ENCODE measurements at regions not wholly inside any gene's neighbourhood (a gene's known extent, or its start where the extent isn't known, plus 50 kb on each side); places are given as distances from the start of the nearest gene placed in this dataset.

DNA sequence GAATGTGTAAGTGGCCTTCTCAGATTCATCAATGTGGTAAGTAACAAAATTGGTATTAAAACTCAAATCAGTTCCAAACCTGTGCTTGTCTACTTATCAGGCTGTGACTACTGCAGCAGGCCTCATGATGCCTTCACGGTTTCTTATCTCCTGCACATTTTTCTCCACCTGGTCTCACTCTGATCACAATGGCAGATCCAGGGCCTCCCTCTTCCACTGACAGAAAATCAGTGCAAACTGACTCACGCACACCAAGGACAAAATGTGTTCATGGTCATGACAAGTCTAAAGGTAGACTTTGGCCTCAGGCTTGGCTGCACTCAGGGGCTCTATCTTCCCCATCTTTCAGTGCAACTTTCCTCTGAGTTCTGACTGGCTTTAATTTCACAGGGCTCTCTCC lies 56.7 kb upstream of the ATP1A1 start:
- Histone ChIP-seq H3K4me3 (ENCODE audit: low read length) (no peak overlapping the region), H3K9me3 (ENCODE audit: control insufficient read depth, low read length) (no peaks in the 10 kb centered on the region), H3K27me3 (replicated peaks; ENCODE audit: control insufficient read depth, insufficient read depth, low read length) (no peaks in the 10 kb centered on the region), H3K9ac (ENCODE audit: low read length) (no peak overlapping the region), H3K36me3 (ENCODE audit: control insufficient read depth, insufficient read depth, low read length, severe bottlenecking) (no peaks in the 10 kb centered on the region), H3K4me1 (ENCODE audit: control insufficient read depth, insufficient read depth, low read length) (no peaks in the 10 kb centered on the region)
- DNase-seq (ENCODE audit: low read depth) = no peak

- Histone ChIP-seq H3K4me1 (ENCODE audit: control insufficient read depth, insufficient read depth, low read length) (no peaks in the 10 kb centered on the region), H3K36me3 (ENCODE audit: control insufficient read depth, insufficient read depth, low read length, severe bottlenecking) (no peaks in the 10 kb centered on the region), H3K9me3 (ENCODE audit: control insufficient read depth, low read length) (no peaks in the 10 kb centered on the region), H3K27me3 (replicated peaks; ENCODE audit: control insufficient read depth, insufficient read depth, low read length) (no peaks in the 10 kb centered on the region), H3K4me3 (ENCODE audit: low read length) (no peak overlapping the region), H3K9ac (ENCODE audit: low read length) (no peak overlapping the region)
- no peak for DNase-seq (ENCODE audit: low read depth)
These were observed 54.1 kb upstream of the ATP1A1 start for GRCh38 chr1:116318897-116319296.

- no peak for DNase-seq (ENCODE audit: low read depth)
- H3K9ac ChIP-seq (ENCODE audit: low read length) = no peak overlapping the region
- no peaks in the 10 kb centered on the region for H3K9me3 ChIP-seq (ENCODE audit: control insufficient read depth, low read length)
- H3K36me3 ChIP-seq (ENCODE audit: control insufficient read depth, insufficient read depth, low read length, severe bottlenecking) = no peaks in the 10 kb centered on the region
- no peaks in the 10 kb centered on the region for H3K27me3 ChIP-seq (replicated peaks; ENCODE audit: control insufficient read depth, insufficient read depth, low read length)
- no peak overlapping the region for H3K4me3 ChIP-seq (ENCODE audit: low read length)
- H3K4me1 ChIP-seq (ENCODE audit: control insufficient read depth, insufficient read depth, low read length) = no peaks in the 10 kb centered on the region
These were observed 52.2 kb upstream of the ATP1A1 start for GRCh38 chr1:116320874-116321273.

DNA sequence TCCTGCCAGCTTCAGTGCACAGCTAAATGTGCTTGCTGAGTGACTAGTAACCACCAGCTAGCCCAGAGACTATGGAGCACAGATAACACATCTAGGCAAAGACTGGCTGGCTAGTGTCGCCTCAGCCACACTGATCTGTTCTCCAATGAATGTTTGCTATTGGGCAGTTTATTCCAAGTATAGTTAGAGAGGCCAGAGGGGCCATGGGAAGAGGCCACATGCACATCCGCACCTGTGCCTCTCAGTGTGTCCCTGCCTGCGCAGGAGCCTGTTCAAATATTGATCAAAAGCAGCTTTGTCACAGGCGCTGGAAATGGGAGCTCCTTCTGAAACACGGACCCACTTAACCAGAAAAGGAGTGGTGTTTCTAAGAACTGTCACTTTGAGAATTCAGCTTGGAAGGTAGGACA lies 51.3 kb upstream of the ATP1A1 start:
- no peak for DNase-seq (ENCODE audit: low read depth)
- Histone ChIP-seq H3K27me3 (replicated peaks; ENCODE audit: control insufficient read depth, insufficient read depth, low read length) (no peaks in the 10 kb centered on the region), H3K4me3 (ENCODE audit: low read length) (no peak overlapping the region), H3K36me3 (ENCODE audit: control insufficient read depth, insufficient read depth, low read length, severe bottlenecking) (no peaks in the 10 kb centered on the region), H3K9ac (ENCODE audit: low read length) (no peak overlapping the region), H3K9me3 (ENCODE audit: control insufficient read depth, low read length) (no peaks in the 10 kb centered on the region), H3K4me1 (ENCODE audit: control insufficient read depth, insufficient read depth, low read length) (no peaks in the 10 kb centered on the region)

- Histone ChIP-seq H3K27me3 (replicated peaks; ENCODE audit: control insufficient read depth, insufficient read depth, low read length) (no peaks in the 10 kb centered on the region), H3K9ac (ENCODE audit: low read length) (no peak overlapping the region), H3K4me3 (ENCODE audit: low read length) (no peak overlapping the region), H3K36me3 (ENCODE audit: control insufficient read depth, insufficient read depth, low read length, severe bottlenecking) (no peaks in the 10 kb centered on the region), H3K9me3 (ENCODE audit: control insufficient read depth, low read length) (no peaks in the 10 kb centered on the region), H3K4me1 (ENCODE audit: control insufficient read depth, insufficient read depth, low read length) (no peaks in the 10 kb centered on the region)
- DNase-seq (ENCODE audit: low read depth) = no peak
These were observed 50.2 kb upstream of the ATP1A1 start for GRCh38 chr1:116322752-116323405.

Data from adipocyte (in vitro differentiated cells).